PFSK-1 (cell line): ENCODE measurements at regions not wholly inside any gene's neighbourhood (a gene's known extent, or its start where the extent isn't known, plus 50 kb on each side); places are given as distances from the start of the nearest gene placed in this dataset.

Experiments used
- POLR2AphosphoS5 ChIP-seq: IDR thresholded peaks from 2 replicates; pipeline ENCODE4 v1.6.1; 2012; ENCODE audit warnings: low read depth, mild to moderate bottlenecking, control low read depth, low read length, moderate library complexity
- REST ChIP-seq, 2 experiments: IDR thresholded peaks; 2 replicates each; pipeline versions ENCODE4 v1.6.1 to v1.8.0; 2011 to 2012; ENCODE audit warnings: low read depth in 2 of 2, low read length in 2 of 2, control low read depth in 1 of 2, inconsistent platforms in 1 of 2, mild to moderate bottlenecking in 1 of 2, moderate library complexity in 1 of 2; ENCODE audit not compliant: insufficient read depth in 1 of 2
- SIN3A ChIP-seq: IDR thresholded peaks from 2 replicates; pipeline ENCODE4 v1.6.1; 2012; ENCODE audit warnings: mild to moderate bottlenecking, low read length, moderate library complexity, borderline replicate concordance; ENCODE audit not compliant: insufficient read depth
- TAF1 ChIP-seq: IDR thresholded peaks from 2 replicates; pipeline ENCODE4 v1.6.1; 2012; ENCODE audit warnings: low read length, control low read depth, borderline replicate concordance; ENCODE audit not compliant: insufficient read depth

DNA sequence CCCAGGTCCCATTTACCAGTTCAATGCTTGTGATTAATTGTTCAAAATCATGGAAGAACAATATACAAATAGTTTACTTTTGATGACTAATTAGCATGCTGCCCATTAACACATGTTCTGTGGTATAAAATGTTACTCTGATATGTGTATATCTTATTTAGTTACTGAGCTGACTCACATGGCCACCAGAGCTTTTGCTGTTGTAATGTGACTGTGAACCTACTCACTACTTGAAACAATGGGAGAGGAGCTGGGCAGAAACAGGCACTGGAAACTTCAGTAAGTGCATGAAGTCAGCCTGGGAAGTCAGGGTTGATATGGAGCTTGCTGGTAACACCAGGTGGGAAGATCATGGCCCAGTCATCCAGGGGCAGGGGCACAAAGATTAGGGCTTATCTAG is 72.7 kb upstream of the MAD2L1 start:
- TF ChIP-seq POLR2AphosphoS5 (no peak), REST (IDR thresholded peaks at IDR 0.05; ENCODE audit: insufficient read depth in 1 of 2, low read depth in 2 of 2, low read length in 2 of 2) (no peak), TAF1 (no peak), SIN3A (no peak)
